ENCODE measurements at regions not wholly inside any gene's neighbourhood (a gene's known extent, or its start where the extent isn't known, plus 50 kb on each side); places are given as distances from the start of the nearest gene placed in this dataset.

DNA sequence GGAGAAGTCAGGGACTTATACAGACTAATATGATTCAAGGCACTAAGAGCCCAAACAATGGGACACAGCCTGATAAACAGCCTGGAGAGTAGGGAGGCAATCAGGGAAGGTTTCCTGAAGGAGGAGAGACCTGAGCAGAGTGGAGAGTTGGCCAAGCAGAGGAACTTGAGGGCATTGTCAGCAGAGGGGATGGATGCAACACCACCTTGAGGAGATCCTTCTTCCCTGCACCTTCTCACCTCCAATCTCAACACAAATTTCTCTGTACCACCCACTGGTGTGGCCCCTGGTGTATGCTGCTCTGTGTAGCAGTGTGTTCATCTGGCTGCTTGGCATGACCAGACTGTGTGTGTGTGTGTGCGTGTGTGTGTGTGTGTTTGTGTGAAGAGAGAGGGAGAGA lies 146.2 kb downstream of the WDR11 start:
- Mint-ChIP-seq H3K27me3 (peaks cover 5% of the 10 kb centered on the region), H3K36me3 (no peaks in the 10 kb centered on the region), H3K4me3 (no peak overlapping the region), H3K4me1 (ENCODE audit: low read depth) (no peaks in the 10 kb centered on the region), H3K9me3 (ENCODE audit: low read depth) (no peaks in the 10 kb centered on the region), H3K27ac (no peak overlapping the region)

DNA sequence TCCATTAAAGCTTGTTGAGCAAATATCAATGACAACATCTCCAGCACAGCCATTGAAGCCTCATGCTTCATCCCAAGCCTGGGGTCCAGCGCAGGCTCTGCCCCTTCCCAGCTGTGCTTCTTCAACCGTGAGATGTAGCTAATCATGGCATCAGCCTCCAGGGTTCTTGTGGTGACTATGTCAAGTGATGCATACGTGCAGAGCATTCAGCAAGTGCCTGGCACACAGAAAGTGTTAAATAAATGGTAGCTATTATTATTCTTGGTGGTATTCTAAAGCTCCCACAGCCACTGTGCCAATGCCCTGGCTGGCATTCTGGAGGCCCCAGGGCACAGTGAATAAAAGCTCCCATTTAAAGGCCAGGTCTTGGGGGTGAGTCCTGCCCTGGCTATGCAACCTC lies 146.6 kb downstream of the WDR11 start:
- no peaks in the 10 kb centered on the region for H3K9me3 Mint-ChIP-seq (ENCODE audit: low read depth)
- no peaks in the 10 kb centered on the region for H3K4me1 Mint-ChIP-seq (ENCODE audit: low read depth)
- H3K27me3 Mint-ChIP-seq: peaks cover 5% of the 10 kb centered on the region
- H3K4me3 Mint-ChIP-seq: no peak overlapping the region
- no peaks in the 10 kb centered on the region for H3K36me3 Mint-ChIP-seq
- H3K27ac Mint-ChIP-seq: no peak overlapping the region

DNA sequence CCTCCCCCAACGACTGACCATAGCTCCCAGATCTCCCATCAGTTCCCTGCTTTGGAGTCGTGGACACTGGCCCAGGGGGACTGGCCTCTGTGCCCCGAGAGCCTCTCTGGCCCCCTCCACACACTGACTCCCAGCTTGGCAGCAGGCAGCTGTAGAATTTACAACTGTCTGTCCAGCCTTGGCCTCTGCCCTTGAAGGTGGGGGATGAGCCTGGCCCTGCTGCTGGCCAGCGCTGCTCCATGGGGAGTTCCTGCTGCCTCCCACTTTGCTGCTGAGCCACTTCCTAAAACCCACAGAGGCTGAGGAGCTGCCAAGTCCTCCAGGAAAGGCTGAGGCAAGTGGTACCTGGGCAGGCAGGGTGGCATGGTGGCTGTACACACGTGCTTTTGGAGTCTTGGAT lies 147.1 kb downstream of the WDR11 start:
- H3K27ac Mint-ChIP-seq: no peak overlapping the region

DNA sequence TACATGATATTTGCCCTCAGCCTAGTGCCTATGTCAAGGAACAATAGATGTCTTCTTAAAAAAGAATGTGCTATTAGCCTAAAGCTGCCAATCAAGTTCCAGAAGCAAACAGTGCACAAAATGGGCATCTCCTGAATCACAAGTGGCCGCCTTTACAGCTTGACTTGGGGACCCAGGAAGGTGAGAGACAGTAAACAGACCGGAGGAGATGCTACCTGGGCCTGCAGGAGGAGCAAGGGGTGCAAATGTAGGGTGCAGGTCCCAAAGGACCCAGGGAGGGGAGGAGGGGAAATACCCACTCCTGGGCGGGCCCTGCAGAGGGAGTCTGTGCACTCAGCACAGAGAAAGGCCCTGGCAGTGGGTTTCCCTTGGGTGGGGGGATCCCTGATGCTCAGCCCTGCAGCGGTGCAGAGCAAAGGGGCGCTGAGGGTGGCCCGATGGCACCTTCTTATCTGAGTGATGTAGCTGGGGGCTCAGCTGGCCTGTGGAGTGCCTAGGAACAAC lies 147.7 kb downstream of the WDR11 start:
- no peak overlapping the region for H3K27ac Mint-ChIP-seq

More for the DNA sequence above, 147.1 kb downstream of the WDR11 start:
- Mint-ChIP-seq H3K4me3 (no peak overlapping the region), H3K4me1 (ENCODE audit: low read depth) (no peaks in the 10 kb centered on the region), H3K9me3 (ENCODE audit: low read depth) (no peaks in the 10 kb centered on the region), H3K27me3 (peaks cover 5% of the 10 kb centered on the region), H3K36me3 (no peaks in the 10 kb centered on the region)

DNA sequence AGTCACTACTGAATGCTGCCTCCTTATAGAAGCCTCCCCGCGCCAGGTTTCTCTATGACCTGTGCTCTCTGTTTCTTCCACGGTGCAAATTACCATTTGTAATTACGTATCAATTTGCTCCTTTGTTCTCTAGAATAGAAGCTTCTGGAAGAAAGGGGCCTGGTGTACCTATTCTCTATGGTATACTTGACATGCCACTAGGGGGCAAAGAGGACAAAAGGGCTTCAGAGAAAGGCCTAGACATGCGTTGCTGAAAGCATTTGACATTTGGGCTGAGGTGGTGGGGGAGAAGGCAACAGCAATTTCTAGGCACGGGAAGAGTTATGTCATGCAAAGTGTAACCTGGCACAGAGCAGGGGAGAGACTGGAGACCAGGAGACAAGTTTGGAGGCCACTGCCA lies 148.7 kb downstream of the WDR11 start:
- peaks cover 5% of the 10 kb centered on the region for H3K27me3 Mint-ChIP-seq
- H3K9me3 Mint-ChIP-seq (ENCODE audit: low read depth): peaks cover 7% of the 10 kb centered on the region
- H3K27ac Mint-ChIP-seq: no peak overlapping the region
- no peaks in the 10 kb centered on the region for H3K36me3 Mint-ChIP-seq
- H3K4me1 Mint-ChIP-seq (ENCODE audit: low read depth): no peaks in the 10 kb centered on the region
- no peak overlapping the region for H3K4me3 Mint-ChIP-seq

More for the DNA sequence above, 147.7 kb downstream of the WDR11 start:
- Mint-ChIP-seq H3K9me3 (ENCODE audit: low read depth) (no peaks in the 10 kb centered on the region), H3K36me3 (no peaks in the 10 kb centered on the region), H3K27me3 (peaks cover 5% of the 10 kb centered on the region), H3K4me1 (ENCODE audit: low read depth) (no peaks in the 10 kb centered on the region), H3K4me3 (no peak overlapping the region)

DNA sequence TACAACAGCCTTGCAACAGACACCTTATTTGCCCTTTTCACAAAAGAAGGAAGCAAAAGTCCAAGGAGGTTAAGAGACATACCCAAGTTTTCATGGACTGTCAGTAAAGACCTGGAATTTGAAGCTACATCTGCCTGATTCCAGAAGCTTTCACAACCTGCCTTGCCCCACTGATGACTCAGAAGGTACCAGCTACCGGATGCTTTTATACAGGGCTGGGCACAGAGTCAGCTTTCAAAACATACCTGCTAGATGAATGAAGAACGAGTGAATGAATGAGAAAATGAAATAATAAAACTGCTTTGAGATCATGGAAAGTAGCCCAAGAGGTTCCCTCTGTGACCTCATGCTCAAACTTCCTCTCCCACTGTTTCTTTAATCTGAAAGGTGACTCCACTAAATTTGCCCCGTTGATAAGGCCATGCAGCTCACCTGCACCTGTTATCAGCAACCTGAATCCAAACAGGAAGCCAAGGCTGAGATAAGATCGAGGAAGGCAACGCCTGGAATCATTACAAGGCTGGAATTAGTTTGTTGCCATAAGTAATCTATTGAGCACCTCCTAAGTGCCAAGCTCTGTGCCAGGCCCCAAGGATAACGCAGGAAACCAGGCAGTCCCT lies 151.5 kb downstream of the WDR11 start:
- H3K9me3 Mint-ChIP-seq (ENCODE audit: low read depth): peaks cover 25% of the 10 kb centered on the region
- H3K4me1 Mint-ChIP-seq (ENCODE audit: low read depth): no peaks in the 10 kb centered on the region
- no peak overlapping the region for H3K27ac Mint-ChIP-seq
- peaks cover 5% of the 10 kb centered on the region for H3K27me3 Mint-ChIP-seq
- H3K4me3 Mint-ChIP-seq: no peak overlapping the region
- peaks cover 2% of the 10 kb centered on the region for H3K36me3 Mint-ChIP-seq

DNA sequence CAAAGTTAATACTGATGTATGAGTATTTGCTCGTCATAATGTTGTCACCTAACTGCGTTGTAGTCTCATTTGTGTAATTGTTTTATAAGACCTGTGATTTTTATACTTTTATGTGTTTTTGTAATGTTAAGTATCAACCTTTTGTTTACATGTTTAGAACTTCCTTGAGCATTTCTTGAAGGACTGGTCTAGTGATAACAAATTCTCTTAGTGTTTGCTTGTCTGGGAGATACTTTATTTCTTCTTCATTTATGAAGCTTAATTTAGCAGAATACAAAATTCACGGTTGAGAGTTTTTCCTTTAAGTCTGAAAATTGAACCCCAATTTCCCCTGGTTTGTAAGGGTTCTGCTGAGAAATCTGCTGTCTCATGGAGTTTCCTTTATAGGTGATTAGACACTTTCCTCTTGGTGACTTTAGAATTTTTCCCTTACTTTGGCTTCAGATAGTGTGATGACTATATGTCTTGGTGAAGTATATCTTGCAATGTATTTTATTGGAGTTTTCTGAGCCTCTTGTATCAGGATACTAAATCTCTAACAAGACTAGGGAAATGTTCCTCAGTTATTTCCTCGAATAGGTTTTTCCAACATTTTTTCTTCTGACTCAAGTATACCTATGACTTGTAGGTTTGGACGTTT lies 154.9 kb downstream of the WDR11 start:
- no peaks in the 10 kb centered on the region for H3K4me1 Mint-ChIP-seq (ENCODE audit: low read depth)
- H3K27ac Mint-ChIP-seq: no peak overlapping the region
- H3K9me3 Mint-ChIP-seq (ENCODE audit: low read depth): peaks cover 25% of the 10 kb centered on the region
- H3K36me3 Mint-ChIP-seq: peaks cover 2% of the 10 kb centered on the region
- no peak overlapping the region for H3K4me3 Mint-ChIP-seq
- H3K27me3 Mint-ChIP-seq: peaks cover 5% of the 10 kb centered on the region

DNA sequence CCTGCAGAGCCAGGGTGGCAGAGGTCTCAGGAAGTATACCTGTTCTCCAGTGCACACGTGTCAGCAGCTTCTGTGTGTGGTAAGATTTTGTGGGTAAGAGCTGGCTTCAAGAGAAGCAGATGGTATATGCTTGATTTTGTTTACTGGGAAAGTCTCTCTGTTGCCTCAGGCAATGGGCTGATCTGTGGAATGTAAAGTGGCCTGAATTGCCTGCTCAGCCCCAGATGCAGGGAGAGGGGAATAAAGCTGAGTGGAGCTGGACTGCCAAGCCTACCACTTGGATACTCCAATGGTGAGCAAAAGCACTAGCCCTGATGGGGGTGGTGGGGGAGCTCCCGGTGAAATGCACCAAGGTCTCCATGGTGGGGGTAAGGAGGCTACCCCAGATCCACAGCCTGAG lies 156.1 kb downstream of the WDR11 start:
- no peak overlapping the region for H3K27ac Mint-ChIP-seq
- peaks cover 2% of the 10 kb centered on the region for H3K36me3 Mint-ChIP-seq
- peaks cover 30% of the 10 kb centered on the region for H3K9me3 Mint-ChIP-seq (ENCODE audit: low read depth)
- no peak overlapping the region for H3K4me3 Mint-ChIP-seq
- peaks cover 5% of the 10 kb centered on the region for H3K27me3 Mint-ChIP-seq
- no peaks in the 10 kb centered on the region for H3K4me1 Mint-ChIP-seq (ENCODE audit: low read depth)

DNA sequence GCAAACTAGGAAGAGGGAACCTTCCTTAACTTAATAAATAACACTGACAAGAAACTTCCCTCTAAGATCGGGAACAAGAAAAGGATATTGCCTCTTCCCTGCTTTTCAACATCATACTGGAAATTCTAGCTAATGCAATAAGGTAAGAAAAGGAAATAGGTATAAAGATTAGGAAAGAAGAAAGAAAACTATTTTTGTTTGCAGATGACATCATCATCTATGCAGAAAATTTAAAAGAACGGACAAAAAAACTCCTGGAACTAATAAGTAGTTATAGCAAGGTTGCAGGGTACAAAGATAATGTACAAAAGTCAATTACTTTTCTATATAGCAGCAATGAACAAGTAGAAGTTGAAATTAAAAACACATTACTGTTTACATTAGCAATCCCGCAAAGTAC lies 164.8 kb downstream of the WDR11 start:
- Mint-ChIP-seq H3K9me3 (ENCODE audit: low read depth) (peaks cover 30% of the 10 kb centered on the region), H3K27ac (no peak overlapping the region), H3K27me3 (peaks cover 6% of the 10 kb centered on the region), H3K36me3 (no peaks in the 10 kb centered on the region), H3K4me3 (no peak overlapping the region), H3K4me1 (ENCODE audit: low read depth) (no peaks in the 10 kb centered on the region)

DNA sequence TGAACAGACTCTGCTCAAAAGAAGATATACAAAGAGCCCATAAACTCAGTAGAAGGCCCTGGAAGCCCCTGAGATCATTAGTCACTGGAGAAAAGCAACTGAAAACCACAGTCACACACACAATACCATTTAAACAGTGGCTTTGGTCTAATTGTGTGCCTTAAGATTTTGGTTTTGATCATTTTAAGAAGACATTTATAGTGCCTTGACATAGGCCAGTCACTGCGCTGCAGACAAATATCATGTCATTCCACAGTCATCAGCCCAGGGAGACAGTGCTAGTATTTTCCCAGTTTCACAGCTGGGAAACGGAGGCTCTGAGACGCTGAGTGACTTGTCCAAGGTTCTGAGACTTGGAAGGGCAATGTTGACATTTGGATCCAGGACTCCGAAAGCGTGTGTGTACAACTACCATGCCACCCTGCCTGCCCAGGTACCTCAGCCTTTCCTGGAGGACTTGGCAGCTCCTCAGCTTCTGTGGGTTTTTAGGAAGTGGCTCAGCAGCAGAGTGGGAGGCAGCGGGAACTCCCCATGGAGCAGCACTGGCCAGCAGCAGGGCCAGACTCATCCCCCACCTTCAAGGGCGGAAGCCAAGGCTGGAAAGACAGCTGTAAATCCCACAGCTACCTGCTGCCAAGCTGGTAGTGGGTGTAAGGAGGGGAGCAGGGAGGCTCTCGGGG lies 173.9 kb downstream of the WDR11 start:
- Mint-ChIP-seq H3K27me3 (peaks cover under 1% of the 10 kb centered on the region), H3K4me1 (ENCODE audit: low read depth) (no peaks in the 10 kb centered on the region), H3K9me3 (ENCODE audit: low read depth) (no peaks in the 10 kb centered on the region), H3K27ac (no peak overlapping the region), H3K36me3 (no peaks in the 10 kb centered on the region), H3K4me3 (no peak overlapping the region)

DNA sequence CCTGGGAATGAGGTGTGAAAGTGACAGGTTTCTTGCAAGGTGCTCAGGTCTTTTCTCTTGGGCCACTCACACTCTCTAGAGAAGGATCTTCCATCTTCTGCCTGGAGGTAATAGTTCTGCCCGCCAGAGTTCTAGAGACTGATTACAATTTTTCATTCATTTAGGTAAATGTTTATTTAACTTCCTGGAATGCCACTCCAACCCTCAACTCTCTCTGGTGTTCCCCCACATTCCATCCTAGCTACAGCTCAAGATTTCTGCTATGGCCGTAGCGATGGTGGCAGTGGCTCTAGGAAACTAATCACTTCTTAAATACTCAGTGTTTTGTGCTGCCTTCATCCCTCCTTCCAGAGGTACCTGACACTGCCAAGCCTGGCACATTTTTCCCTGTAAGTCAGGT lies 174.6 kb downstream of the WDR11 start:
- Mint-ChIP-seq H3K27me3 (peaks cover 1% of the 10 kb centered on the region), H3K4me3 (no peak overlapping the region), H3K9me3 (ENCODE audit: low read depth) (no peaks in the 10 kb centered on the region), H3K4me1 (ENCODE audit: low read depth) (no peaks in the 10 kb centered on the region), H3K27ac (no peak overlapping the region), H3K36me3 (no peaks in the 10 kb centered on the region)

DNA sequence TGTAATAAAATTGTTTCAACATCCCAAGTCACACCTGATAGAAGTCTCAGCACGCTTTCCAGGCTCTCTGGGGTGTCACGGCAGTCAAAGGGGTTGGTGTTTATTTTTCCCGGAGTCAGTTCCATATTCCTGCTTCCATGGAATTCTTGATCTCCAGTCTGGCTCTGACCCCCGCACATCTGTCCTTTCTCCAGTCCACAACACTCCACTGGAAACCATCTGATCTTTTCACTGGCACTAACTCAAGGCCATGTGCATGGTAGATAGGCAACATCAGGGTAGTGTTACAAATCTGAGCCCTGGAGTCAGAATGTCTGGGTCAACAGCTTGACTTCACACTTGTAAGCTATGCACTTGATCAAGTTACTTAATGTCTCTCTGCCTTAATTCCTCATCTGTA lies 176.2 kb downstream of the WDR11 start:
- H3K4me1 Mint-ChIP-seq (ENCODE audit: low read depth): no peaks in the 10 kb centered on the region
- H3K9me3 Mint-ChIP-seq (ENCODE audit: low read depth): no peaks in the 10 kb centered on the region
- H3K36me3 Mint-ChIP-seq: no peaks in the 10 kb centered on the region
- H3K4me3 Mint-ChIP-seq: no peak overlapping the region
- no peak overlapping the region for H3K27ac Mint-ChIP-seq
- H3K27me3 Mint-ChIP-seq: peaks cover 1% of the 10 kb centered on the region

DNA sequence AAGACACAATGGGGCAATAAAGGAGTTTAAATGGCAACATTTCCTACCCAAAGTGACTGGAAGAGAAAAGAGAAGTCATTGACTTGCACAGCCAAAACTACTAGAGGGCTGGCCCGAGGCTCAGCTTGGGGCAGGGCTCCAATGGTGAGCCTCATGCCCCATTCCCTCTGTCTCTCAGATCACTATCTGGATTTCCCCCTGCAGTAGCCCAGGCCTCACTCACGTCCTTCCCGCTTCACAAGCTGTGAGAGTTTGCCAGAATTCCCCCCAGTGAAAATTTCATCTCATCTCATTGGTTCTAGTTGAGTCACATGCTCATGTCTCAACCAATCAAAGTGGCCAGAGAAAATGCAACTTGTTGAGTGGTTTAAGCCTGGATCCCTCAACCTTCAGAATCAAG lies 181.3 kb downstream of the WDR11 start:
- H3K9me3 Mint-ChIP-seq (ENCODE audit: low read depth): no peaks in the 10 kb centered on the region
- H3K4me1 Mint-ChIP-seq (ENCODE audit: low read depth): no peaks in the 10 kb centered on the region
- H3K27ac Mint-ChIP-seq: no peak overlapping the region
- H3K36me3 Mint-ChIP-seq: no peaks in the 10 kb centered on the region
- H3K4me3 Mint-ChIP-seq: no peak overlapping the region
- peaks cover 1% of the 10 kb centered on the region for H3K27me3 Mint-ChIP-seq

DNA sequence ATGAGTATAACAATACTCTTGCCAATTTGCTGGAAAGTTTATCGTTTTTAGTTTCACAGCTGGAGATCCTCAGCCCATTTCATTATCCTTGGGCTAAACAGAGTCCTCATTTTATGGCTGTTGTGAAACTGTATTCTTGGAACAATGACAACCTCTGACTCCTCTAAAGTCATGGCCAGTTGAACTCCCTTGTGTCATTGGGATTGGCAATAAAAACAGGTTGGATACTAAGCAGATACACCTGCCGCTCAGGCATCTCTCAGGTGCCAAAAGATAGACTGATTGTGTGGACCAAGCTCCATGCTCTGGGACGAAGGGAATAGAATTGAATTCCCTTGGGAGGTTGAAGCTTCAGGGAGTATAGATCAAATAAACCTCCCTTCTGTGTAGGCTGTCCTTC lies 182.2 kb downstream of the WDR11 start:
- H3K27me3 Mint-ChIP-seq: peaks cover 1% of the 10 kb centered on the region

DNA sequence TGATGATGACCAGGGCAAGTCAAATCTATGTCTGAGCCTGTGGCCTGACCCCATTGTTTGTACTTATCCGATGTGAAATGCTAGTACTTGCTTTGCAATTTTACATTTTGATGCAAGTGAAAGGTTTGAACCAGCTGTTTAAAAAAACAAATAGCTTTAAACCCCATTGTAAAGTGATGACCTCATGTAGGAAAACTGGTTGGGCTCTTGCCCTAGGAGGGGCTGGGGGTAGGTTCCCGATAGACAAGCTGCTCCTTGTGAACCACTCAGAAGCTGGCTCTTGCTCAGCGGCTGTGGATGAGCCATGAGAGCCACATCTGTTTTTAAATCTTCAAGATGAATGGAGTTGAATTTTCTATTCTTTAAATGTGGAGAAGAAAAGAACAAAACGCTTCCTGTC lies 185.3 kb downstream of the WDR11 start:
- Mint-ChIP-seq H3K4me3 (no peak overlapping the region), H3K9me3 (ENCODE audit: low read depth) (no peaks in the 10 kb centered on the region), H3K27ac (no peak overlapping the region), H3K27me3 (no peaks in the 10 kb centered on the region), H3K4me1 (ENCODE audit: low read depth) (no peaks in the 10 kb centered on the region), H3K36me3 (no peaks in the 10 kb centered on the region)

More for the DNA sequence above, 182.2 kb downstream of the WDR11 start:
- Mint-ChIP-seq H3K36me3 (no peaks in the 10 kb centered on the region), H3K27ac (no peak overlapping the region), H3K4me3 (no peak overlapping the region), H3K4me1 (ENCODE audit: low read depth) (no peaks in the 10 kb centered on the region), H3K9me3 (ENCODE audit: low read depth) (no peaks in the 10 kb centered on the region)
